ENCODE measurements at regions not wholly inside any gene's neighbourhood (a gene's known extent, or its start where the extent isn't known, plus 50 kb on each side); places are given as distances from the start of the nearest gene placed in this dataset.

DNA sequence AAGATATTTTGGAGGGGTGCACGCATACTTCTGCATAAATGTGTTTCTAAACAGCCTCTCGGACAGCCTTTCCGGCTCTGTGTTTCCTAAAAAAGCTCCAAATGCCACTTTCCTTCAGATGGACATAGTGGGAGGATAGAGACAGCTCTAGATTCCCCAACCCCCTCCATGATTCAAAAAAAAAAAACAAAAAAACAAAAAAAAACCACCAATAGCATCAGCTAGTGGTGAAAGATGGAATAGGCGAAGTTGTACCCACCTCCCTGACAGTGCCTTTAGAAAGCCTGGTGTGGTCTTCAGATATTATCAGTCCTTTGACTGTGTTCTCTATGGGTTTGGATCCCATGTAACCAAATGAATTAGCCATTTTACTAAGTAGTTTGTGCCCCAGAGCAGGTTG lies 94.1 kb downstream of the PHETA1 start:
- TF ChIP-seq, protein P1, sequence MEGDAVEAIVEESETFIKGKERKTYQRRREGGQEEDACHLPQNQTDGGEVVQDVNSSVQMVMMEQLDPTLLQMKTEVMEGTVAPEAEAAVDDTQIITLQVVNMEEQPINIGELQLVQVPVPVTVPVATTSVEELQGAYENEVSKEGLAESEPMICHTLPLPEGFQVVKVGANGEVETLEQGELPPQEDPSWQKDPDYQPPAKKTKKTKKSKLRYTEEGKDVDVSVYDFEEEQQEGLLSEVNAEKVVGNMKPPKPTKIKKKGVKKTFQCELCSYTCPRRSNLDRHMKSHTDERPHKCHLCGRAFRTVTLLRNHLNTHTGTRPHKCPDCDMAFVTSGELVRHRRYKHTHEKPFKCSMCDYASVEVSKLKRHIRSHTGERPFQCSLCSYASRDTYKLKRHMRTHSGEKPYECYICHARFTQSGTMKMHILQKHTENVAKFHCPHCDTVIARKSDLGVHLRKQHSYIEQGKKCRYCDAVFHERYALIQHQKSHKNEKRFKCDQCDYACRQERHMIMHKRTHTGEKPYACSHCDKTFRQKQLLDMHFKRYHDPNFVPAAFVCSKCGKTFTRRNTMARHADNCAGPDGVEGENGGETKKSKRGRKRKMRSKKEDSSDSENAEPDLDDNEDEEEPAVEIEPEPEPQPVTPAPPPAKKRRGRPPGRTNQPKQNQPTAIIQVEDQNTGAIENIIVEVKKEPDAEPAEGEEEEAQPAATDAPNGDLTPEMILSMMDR (IDR thresholded peaks at IDR 0.05): peak in 2 of 5 experiments; percentile 5 to 12
- TF ChIP-seq POLR2AphosphoS5 (IDR thresholded peaks at IDR 0.05) (no peak), EP300 (IDR thresholded peaks at IDR 0.05; ENCODE audit: low read depth) (no peak)

Measured in transverse colon (tissue), 4 donors.